HG03432 (cell line): ENCODE measurements at regions not wholly inside any gene's neighbourhood (a gene's known extent, or its start where the extent isn't known, plus 50 kb on each side); places are given as distances from the start of the nearest gene placed in this dataset.
"Not testable (repeated sequence)": the region's sequence is repeated elsewhere in the genome, so short reads cannot be mapped to it uniquely, and the experiment has no call there.

Experiments used
- ATAC-seq: cut with Tn5 transposase; IDR thresholded peaks from one replicate; pipeline ENCODE4 v1.9.1; 2021; ENCODE audit warnings: mild to moderate bottlenecking, moderate library complexity; ENCODE audit not compliant: unreplicated experiment

DNA sequence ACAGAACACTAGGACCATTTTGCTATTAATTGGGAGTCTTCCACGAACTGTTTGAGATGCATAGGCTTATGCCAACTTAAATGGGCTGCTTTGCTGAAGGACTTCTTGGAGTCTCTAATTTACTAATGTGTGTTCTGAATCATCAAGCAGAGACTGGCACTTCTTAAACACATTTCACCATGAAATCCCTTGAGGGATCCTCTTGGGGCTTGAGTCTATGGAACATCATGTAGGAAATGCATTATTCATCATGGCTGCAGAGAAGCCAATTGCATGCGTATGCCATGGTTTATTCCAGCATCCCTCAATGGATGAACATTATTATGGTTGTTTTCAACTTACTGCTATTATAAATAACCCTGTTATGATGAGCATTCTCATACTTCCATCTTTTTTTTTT lies 73.4 kb downstream of the FGD2 start:
- ATAC-seq = no peak

DNA sequence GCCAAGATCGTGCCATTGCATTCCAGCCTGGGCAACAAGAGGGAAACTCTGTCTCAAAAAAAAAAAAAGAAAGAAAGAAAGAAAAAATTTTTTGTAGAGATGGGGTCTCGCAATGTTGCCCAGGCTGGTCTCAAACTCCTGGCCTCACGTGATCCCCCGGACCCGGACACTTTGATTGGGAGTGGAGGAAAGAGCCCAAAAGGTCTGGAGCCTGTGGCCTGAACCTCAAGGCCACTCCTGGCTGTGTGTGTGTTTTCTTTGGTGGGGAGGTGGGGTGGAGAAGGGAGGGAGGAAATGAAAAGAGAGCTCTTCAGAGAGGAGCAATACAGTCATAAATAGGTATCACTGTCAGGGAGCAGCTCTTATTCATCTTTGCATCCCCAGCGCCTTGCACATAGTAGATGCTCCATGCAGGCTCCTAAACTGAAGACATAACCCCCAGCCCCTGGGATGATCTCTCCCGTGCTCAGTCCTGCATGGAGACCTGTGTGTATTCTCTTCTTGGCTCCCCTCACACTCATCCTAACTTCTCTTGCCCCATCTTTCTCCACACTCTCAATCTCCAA lies 75.7 kb downstream of the FGD2 start:
- no peak for ATAC-seq

DNA sequence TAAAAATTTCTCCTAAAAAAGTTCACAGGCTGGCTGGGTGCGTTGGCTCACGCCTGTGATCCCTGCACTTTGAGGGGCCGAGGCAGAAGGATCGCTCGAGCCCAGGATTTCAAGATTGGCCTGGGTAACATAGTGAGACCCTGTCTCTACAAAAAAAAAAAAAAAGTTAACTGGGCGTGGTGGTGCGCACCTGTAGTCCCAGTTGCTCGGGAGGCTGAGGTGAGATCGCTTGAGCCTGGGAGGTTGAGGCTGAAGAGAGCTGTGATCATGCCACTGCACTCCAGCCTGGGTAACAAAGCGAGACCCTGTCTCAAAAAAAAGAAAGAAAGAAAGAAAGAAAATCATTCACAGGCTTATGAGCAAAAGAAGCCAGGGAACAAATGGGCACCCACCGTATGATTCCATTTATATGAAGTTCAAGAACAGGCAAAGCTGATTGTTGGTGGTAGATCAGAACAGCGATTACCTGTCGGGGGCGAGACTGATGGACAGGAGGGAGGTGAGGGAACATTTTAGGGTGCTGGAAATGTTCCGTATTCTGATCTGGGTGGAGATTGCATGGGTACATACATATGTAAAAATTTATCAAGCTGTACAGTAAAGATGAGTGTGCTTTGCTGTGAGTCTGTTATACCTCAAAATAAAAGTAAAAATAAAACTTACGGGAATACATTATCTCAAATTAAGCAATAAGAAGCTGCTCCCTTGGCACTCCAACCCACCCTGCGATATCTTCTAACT lies 77.1 kb downstream of the FGD2 start:
- ATAC-seq = no peak

DNA sequence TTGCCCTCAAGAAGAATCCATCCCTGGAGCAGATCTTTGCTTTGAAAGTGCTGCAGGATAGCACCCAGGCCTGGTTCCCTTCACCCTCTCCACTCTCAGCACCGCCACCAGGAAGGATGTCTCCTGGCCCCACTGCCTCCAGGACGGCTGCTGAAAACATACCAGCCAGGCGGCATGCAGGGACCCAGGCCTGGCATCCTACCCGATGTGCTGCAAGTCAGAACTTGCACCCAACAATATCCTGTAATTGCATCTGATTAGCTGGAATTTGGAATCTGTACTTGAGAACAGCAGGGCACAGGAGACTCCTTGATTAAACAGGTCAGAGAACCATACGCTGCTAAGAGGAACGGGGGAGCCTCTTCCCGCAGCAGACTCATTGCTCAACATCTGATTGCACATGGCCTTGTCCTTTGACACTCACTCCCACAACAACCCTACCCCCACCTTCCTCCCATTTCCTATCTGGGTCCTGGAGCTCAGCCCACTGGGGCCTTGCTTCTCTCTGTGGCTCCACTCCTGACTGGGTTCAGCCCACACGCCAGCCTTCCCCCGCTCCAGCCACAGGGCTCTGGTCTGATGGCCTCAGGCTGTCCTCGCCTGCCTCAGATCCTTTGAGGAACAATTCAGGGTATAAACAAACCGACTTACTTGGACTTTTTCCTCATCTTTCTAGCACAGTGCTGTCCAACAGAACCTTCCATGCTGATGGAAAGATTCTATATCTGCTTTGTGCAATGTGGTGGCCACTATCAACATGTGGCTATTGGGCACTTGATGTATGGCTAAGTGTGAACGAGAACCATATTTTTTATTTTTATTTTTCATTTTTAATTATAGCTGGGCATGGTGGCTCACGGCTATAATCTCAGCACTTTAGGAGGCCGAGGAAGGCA lies 78.0 kb downstream of the FGD2 start:
- no peak for ATAC-seq

DNA sequence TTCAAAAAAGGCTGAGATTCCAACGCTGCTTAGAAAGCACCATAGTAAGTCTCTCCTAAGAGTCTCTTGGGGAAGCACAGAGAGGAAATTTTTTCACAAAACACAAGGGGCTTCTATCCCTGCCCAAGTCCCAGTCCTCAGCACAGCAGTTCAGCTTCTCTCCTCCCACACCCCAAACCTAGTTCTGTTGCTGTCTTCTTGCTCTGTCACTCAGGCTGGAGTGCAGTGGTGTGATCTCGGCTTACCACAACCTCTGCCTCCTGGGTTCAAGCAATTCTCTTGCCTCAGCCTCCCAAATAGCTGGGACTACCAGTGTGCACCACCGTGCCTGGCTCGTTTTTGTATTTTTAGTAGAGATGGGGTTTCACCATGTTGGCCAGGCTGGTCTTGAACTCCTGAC lies 79.2 kb downstream of the FGD2 start:
- not testable (repeated sequence) for ATAC-seq

DNA sequence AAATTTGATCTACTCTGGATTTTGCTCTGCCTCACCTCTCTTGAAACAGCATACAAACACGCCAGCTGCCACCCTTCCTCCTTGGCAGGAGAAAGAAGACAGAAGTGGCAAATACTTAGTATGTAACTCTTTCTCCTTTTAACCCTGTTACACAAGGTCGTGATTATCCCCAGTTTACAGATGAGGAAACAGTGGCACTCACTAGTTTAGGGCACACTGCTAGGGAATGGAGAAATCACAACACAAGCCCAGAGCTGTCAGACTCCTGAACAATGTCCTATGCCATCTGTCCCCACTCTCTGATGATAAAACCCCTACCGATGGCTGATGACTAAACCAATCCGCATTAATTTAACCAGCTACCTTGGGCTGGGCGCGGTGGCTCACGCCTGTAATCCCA lies 79.7 kb downstream of the FGD2 start:
- ATAC-seq = no peak

DNA sequence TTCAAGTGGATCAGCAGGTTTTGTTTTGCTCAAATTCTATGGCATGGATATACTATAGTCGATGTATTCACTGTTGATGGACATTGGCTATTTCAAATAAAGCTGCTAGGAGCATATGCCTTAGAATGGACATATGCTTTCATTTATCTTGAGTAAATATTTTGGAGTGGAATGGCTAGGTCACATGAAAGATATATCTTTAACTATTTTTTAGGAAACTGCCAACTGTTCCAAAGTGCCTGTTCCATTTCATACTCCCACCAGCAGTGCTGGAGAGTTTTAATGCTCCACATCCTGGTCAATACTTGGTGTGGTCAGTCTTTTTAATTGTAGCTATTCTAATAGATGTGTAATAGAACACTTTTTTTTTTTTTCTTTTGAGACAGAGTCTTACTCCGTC lies 81.1 kb upstream of the PIM1 start:
- no peak for ATAC-seq

DNA sequence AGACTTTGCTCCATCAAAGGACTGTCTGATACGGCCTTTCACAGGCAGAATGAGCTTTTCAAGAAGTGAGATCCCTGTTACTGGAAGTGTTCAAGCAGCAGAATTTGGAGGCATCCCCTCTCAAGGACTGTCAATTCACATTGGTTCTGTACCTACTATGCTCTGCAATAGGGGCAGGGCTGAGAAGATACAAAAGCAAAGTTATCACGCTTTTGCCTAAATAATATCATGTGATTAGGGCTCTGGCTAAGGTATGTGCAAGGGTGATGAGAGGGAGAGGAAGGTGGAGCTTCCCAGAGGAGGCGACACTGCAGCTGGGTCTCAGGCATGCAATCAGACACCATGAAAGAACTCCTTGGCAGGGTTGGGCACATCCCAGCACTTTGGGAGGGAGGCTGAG lies 80.2 kb upstream of the PIM1 start:
- ATAC-seq = no peak

DNA sequence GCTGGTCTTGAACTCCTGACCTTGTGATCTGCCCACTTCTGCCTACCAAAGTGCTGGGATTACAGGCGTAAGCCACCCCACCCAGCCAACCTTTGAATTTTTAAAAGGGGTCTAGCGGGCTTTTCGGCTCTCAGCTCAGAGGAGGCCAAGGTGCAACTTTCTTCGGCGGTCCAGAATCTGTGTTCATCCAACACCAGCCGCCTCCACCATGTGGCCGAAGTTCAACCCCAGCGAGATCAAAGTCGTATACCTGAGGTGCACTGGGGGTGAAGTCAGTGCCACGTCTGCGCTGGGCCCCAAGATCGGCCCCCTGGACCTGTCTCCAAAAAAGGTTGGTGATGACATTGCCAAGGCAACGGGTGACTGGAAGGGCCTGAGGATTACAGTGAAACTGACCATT lies 78.8 kb upstream of the PIM1 start:
- not testable (repeated sequence) for ATAC-seq

DNA sequence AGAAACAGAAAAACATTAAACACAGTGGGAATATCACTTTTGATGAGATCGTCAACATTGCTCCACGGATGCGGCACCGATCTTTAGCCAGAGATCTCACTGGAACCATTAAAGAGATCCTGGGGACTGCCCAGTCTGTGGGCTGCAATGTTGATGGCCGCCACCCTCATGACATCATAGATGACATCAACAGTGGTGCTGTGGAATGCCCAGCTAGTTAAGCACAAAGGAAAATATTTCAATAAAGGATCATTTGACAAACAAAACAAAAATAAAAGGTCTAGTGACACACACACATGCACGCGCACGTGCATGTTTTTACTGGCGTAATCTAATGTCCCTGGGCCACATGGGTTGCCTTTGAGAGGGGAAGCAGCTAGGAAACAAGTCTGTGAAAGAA lies 78.4 kb upstream of the PIM1 start:
- not testable (repeated sequence) for ATAC-seq

DNA sequence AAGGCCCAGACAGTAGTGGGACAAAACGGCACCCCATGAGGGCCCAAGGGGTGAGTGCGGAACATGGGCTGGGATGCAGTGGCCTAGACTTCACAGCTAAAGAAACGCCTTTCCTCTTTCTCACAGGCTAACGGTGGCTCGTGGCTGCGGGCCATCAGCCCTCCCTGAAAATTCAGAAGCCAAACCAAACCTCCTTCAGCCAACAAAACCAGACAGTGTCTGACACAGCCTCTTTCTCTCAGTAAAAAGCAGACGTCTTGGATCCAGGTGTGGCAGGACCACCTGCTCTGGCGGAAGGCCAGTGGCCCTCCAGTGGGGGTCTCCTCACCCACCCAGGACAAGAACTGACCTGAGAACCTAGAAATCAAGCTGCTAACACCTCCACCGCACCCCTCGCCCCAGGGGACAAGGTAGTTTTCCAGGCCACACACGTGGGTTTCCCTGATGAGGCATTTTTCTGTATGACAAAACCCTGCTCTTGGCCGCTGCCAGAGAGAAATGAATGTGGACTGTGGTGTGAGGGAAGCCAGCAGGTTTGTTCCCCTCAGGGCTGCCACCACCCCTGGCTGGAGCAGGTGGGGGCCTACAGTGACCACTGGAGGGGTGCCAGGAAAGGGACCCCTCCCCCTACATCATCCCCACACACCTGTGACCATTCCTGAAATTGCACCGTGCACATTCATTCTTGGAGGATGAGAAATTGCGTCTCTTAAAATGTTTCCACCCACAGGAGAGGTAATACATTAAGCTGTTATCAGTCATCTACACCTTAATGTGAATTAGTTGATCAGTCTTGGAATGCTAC lies 76.8 kb upstream of the PIM1 start:
- ATAC-seq = no peak

DNA sequence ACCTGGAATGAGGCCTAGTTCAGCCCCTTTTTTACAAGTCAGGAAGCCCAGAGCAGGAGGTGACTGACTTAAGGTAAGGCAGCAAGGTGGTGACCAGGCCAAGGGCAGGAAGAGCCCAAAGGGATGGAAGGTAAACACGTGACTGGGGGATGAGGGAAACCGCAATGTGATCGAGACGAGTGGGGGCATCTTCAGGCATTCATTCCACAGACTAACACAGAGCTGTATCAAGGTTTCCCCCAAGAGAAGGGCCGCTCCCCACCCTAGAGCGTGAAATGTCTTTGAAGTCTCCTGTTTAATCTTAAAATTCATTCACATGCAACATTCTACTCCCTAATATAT lies 76.3 kb upstream of the PIM1 start:
- no peak for ATAC-seq

DNA sequence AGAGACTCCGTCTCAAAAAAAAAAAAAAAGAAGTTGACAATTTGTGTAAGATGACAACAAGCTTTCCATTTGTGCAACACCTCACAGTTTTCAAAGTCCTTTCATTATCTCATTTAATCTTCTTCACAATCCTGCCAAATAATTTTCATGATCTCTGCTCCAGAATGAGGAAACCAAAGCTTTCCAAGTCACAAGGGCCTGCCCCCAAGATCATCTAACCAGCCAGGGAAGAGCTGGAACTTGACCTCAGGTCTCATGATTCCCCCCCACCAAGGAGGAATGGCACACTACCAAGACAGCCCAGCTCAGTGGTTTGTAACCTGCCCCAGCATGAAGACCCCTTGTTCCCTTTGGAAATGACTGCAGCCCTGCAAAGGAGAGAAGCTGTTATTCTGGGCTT lies 74.0 kb upstream of the PIM1 start:
- no peak for ATAC-seq

DNA sequence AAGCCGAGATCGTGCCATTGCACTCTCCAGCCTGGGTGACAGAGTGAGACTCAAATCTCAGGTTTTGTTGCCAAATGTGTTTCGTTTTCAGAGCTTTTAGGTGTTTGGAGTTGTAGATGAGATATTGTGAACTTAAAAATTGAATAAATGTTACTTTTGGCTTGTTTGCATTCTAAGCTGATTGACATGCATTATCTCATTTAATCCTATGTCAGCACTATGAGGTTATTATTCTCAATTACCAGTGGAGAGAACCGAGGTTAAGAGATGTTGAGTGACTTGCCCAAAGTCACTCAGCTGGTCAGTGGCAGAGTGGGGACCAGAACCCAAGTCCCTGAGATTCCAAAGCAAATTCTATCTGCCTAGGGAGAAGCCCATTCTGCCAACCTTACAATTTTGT lies 72.6 kb upstream of the PIM1 start:
- ATAC-seq = no peak

DNA sequence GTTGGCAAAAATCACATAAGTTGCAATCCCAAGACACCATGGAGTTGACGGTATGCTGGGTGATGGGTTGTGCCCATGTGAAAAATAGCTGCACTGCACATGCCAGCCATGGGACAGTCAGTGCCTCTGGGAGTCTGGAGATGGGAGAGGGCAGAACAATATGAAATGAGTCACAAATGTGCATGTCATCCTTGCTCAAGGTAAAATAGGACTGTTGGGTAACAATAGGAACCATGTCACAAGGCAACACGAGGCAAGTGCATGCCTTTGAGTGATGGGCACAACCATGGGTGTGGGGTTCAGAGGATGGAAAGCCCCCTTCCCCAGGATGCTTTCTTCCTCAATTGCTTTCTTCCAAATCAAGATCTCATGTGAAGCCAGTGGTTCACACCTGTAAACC lies 70.5 kb upstream of the PIM1 start:
- no peak for ATAC-seq

DNA sequence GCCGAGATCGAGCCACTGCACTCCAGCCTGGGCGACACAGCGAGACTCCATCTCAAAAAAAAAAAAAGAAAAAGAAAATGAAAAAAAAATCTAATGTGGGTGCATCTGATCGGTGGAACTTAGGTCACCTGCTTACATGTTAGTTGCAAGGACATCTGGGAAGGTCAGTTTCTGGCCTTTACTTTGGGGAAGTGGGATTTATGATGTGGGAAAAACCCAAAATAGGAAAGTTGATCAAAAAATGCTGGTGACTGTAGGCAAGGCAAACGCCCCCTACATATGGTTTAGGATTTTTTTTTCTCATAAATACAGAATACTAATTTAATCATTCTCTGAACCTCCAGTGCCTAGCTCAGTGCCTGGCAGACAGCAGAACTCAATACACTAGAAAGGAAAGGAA lies 69.2 kb upstream of the PIM1 start:
- no peak for ATAC-seq

DNA sequence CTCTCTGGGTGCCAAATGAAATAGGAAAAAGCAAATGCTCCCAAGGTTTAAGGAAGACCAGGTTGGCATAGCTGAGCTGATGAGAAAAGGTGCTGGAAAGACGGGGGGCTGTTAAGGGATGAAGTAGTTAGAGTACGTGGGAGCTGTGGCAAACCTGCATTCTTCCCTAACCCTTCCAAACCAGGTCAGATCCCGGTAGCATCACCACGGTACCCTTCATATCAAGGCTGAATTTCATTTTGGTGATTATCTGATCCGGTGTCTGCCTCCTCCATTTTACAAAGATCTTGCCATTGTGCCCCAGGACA lies 68.0 kb upstream of the PIM1 start:
- ATAC-seq = no peak

DNA sequence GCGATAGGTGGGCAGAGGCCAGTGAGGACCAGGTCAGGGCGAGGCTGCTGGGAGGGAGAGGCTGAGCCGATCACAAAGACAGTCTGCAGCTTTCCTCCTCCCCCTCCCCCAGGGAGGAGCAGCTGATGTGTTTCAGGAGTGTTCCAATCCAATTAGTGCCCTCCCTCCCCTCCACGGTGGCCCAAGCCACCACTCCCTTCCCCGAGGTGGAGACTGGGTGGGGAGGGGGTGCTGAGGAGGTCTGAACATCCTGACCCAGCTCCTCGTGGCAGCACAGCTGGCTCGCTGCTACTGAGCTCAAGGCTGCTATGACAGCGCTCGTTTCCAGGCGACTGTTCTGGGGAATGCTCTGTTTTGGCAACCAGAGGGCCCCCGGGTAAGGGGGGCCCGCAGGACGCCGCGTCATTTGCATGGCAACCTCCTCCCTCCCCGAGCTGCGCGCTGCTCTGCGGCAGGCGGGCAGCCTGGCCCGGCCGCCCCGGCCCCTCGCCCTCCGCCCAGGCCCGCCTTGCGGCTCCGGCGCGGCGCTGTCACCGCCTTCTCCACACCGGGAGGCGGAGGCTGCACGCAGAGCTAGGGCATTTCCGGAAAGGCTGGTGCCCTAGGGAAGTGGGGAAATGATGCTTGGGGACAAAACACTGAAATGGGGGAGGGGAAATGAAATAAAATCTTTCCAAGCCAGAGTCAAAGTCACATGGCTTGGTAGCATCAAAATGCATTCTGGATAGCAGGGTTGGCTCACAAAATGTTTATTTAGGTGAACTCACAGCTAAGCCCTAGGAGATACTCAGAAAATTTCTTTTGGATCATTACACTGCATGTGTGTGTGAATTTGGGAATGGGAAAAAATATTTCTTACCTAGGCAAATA lies 67.4 kb upstream of the PIM1 start:
- peak; percentile 82 for ATAC-seq

DNA sequence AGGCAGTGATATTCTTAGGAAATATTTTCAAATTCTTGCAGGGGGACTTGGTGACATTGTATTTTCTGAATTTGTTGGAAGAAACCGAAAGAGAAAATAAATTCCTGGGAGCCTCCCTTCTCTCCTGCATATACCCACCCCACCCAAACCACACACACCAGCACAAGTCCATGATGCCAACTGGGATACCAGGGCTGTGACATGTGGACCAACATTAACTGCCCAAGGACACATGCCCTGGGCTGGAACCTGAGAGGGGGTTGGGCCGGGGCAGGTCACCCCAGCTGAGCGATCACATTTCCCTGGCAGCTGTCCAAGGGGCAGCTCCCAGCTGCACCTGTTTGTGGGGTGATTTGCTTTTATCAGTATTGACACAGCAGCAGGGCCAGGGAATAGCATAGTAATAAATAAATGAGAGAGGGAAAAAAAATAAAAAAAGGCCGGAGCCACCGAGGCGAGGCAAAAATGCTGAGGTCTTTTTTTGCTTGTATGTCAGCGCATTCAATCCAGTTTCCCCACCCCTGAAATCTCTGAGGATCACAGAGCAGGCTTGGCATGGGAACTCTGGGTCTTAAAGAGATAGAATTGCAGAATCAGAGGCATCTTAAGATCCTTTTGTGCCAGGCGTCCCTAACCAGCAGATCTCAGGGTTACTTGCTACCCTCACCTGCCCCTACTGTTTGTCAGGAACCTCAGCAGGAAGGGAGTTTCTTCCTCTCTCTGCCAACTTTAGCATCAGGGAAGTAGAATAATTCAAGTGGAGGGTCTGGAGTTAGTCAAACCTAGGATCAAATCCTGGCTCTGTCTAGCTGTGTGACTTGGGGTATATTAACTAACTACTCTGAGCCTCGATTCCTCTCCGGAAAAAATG lies 66.5 kb upstream of the PIM1 start:
- no peak for ATAC-seq

DNA sequence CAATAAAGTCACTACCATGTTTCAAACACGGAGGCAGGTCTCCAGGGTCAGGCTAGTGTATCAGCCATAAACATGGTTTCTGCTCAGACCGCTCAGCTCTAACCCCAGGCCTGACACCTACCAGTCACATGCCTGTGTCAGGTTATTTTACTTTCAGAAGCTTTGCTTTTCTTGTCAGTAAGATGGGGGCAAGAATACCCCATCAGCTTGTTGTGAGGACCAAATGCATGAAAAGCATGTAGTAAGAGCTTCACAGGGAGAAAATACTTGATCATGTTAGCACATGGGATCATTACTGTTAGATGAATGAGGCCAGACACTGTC lies 65.2 kb upstream of the PIM1 start:
- no peak for ATAC-seq
